22Rv1 (cell line): ENCODE measurements at regions not wholly inside any gene's neighbourhood (a gene's known extent, or its start where the extent isn't known, plus 50 kb on each side); places are given as distances from the start of the nearest gene placed in this dataset.

Experiments used
- CTCF ChIP-seq: fragments of 450-650 bp; IDR thresholded peaks from 2 replicates; pipeline ENCODE4 v1.5.1; 2017; ENCODE audit warnings: mild to moderate bottlenecking
- ZFX ChIP-seq: fragments of 450-650 bp; IDR thresholded peaks from 2 replicates; pipeline ENCODE4 v1.6.1; 2017; ENCODE audit warnings: antibody characterized with exemption, borderline replicate concordance

- no peak for TF ChIP-seq CTCF
- no peak for TF ChIP-seq ZFX
Measured at GRCh38 chr10:94103192-94103591, 109.5 kb downstream of the PLCE1 start.
